Uterus (tissue), 2 donors: ENCODE measurements at regions not wholly inside any gene's neighbourhood (a gene's known extent, or its start where the extent isn't known, plus 50 kb on each side); places are given as distances from the start of the nearest gene placed in this dataset.

ENCODE experiments used
- POLR2A ChIP-seq, 2 donors: fragments of 450-650 bp; IDR thresholded peaks; one replicate each; pipeline ENCODE4 v1.6.1; 2016; ENCODE audit warnings: antibody characterized with exemption in 2 of 2, mild to moderate bottlenecking in 1 of 2, moderate library complexity in 1 of 2
- TF ChIP-seq, protein P1 (sequence below), 4 experiments: fragments of 200-600 bp in 2 of 4; fragments of 450-650 bp in 2 of 4; sonication (generic) in 2 of 4; IDR thresholded peaks; one replicate each; pipeline ENCODE4 v1.5.1; 2016 to 2019; ENCODE audit warnings: antibody characterized with exemption in 4 of 4, mild to moderate bottlenecking in 2 of 4, moderate library complexity in 1 of 4

DNA sequence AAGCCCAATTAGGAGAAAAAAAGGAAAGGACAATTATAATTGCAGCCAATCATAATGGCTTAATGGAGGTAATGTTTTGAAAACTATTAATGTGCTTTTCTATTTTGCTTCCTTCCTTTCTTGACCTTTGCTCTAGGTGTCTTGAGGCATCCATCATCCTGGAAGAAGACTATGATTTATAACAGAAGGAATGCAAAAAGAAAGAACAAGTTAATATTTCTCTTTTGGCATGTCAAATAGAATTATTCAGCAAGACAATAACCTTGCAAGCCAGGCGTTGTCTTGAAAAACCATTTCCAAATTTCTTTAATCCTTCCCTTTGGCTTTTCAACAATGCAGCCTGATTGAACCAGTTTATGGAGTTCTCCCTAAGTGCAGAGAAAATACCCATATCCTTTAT lies 107.7 kb upstream of the USP24 start:
- TF ChIP-seq, protein P1, sequence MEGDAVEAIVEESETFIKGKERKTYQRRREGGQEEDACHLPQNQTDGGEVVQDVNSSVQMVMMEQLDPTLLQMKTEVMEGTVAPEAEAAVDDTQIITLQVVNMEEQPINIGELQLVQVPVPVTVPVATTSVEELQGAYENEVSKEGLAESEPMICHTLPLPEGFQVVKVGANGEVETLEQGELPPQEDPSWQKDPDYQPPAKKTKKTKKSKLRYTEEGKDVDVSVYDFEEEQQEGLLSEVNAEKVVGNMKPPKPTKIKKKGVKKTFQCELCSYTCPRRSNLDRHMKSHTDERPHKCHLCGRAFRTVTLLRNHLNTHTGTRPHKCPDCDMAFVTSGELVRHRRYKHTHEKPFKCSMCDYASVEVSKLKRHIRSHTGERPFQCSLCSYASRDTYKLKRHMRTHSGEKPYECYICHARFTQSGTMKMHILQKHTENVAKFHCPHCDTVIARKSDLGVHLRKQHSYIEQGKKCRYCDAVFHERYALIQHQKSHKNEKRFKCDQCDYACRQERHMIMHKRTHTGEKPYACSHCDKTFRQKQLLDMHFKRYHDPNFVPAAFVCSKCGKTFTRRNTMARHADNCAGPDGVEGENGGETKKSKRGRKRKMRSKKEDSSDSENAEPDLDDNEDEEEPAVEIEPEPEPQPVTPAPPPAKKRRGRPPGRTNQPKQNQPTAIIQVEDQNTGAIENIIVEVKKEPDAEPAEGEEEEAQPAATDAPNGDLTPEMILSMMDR (IDR thresholded peaks at IDR 0.05): no peak
- no peak for TF ChIP-seq POLR2A (IDR thresholded peaks at IDR 0.05)
